Peyer's patch (tissue), 4 donors: ENCODE measurements at regions not wholly inside any gene's neighbourhood (a gene's known extent, or its start where the extent isn't known, plus 50 kb on each side); places are given as distances from the start of the nearest gene placed in this dataset.

Experiments used
- POLR2A ChIP-seq, 2 donors: fragments of 450-650 bp; IDR thresholded peaks; one replicate each; pipeline ENCODE4 v1.5.1; 2017; ENCODE audit warnings: antibody characterized with exemption in 2 of 2, mild to moderate bottlenecking in 2 of 2, moderate library complexity in 2 of 2
- TF ChIP-seq, protein P1 (sequence below), 6 experiments: fragments of 450-650 bp in 4 of 6; fragments of 200-600 bp in 2 of 6; sonication (generic) in 1 of 6; IDR thresholded peaks; one replicate each; pipeline ENCODE4 v1.5.1; 2017 to 2019; ENCODE audit warnings: antibody characterized with exemption in 6 of 6, mild to moderate bottlenecking in 3 of 6, moderate library complexity in 1 of 6

DNA sequence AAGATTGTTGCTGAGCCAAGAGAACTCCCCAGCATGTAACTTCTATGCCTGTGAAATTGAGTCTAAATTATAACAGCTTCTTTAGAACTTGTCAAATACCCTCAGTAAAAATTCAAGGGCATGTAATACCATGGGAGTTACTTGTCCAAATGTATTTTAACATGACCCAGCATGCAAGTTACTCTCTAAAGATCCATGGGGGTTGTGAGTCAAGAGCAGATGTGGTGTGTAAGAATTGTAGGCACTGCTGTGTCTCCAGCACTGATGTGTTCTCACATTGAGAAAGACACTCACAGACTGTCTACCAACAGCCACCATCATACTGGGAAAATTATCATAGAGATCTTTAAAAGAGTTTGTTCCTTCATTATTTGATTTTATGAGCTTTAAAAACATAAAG is 237.4 kb upstream of the IL1RAPL1 start:
- TF ChIP-seq, protein P1, sequence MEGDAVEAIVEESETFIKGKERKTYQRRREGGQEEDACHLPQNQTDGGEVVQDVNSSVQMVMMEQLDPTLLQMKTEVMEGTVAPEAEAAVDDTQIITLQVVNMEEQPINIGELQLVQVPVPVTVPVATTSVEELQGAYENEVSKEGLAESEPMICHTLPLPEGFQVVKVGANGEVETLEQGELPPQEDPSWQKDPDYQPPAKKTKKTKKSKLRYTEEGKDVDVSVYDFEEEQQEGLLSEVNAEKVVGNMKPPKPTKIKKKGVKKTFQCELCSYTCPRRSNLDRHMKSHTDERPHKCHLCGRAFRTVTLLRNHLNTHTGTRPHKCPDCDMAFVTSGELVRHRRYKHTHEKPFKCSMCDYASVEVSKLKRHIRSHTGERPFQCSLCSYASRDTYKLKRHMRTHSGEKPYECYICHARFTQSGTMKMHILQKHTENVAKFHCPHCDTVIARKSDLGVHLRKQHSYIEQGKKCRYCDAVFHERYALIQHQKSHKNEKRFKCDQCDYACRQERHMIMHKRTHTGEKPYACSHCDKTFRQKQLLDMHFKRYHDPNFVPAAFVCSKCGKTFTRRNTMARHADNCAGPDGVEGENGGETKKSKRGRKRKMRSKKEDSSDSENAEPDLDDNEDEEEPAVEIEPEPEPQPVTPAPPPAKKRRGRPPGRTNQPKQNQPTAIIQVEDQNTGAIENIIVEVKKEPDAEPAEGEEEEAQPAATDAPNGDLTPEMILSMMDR (IDR thresholded peaks at IDR 0.05), result no peak
- TF ChIP-seq POLR2A (IDR thresholded peaks at IDR 0.05), result no peak
